NCI-H187 (cell line): ENCODE measurements at regions not wholly inside any gene's neighbourhood (a gene's known extent, or its start where the extent isn't known, plus 50 kb on each side); places are given as distances from the start of the nearest gene placed in this dataset.
A peak's percentile ranks its signal among the peaks of the same experiment; 100 is the strongest.
"Not testable (repeated sequence)": the region's sequence is repeated elsewhere in the genome, so short reads cannot be mapped to it uniquely, and the experiment has no call there.

Experiments used
- DNase-seq, 2 experiments: peaks; one replicate each; lab custom pipeline; 2025; lab: John Stamatoyannopoulos, UW

GRCh38 chr5:67639976-67640375 is 443.4 kb upstream of the CD180 start:
- no peak for DNase-seq

- DNase-seq = peak in 1 of 2 experiments; percentile 37
Measured at GRCh38 chr5:67639313-67639712, 442.7 kb upstream of the CD180 start.

GRCh38 chr5:67636850-67637524 is 440.4 kb upstream of the CD180 start:
- no peak for DNase-seq

- DNase-seq = no peak
Measured at GRCh38 chr5:67636091-67636490, 439.5 kb upstream of the CD180 start.

- not testable (repeated sequence) for DNase-seq
Measured at GRCh38 chr5:67627079-67627478, 430.5 kb upstream of the CD180 start.

GRCh38 chr5:67623078-67623477 is 426.5 kb upstream of the CD180 start:
- DNase-seq = no peak

- peak; percentile 22 to 47 for DNase-seq
Measured at GRCh38 chr5:67620424-67621397, 424.1 kb upstream of the CD180 start.

- no peak for DNase-seq
Measured at GRCh38 chr5:67619636-67620035, 423.0 kb upstream of the CD180 start.

GRCh38 chr5:67619235-67619634 is 422.6 kb upstream of the CD180 start:
- DNase-seq = no peak

- peak; percentile 17 to 26 for DNase-seq
Measured at GRCh38 chr5:67617051-67617450, 420.5 kb upstream of the CD180 start.

- no peak for DNase-seq
Measured at GRCh38 chr5:67612961-67613360, 416.4 kb upstream of the CD180 start.

GRCh38 chr5:67610186-67610912 is 413.8 kb upstream of the CD180 start:
- no peak for DNase-seq

GRCh38 chr5:67607958-67608357 is 411.4 kb upstream of the CD180 start:
- no peak for DNase-seq

- DNase-seq = no peak
Measured at GRCh38 chr5:67606586-67606947, 410.0 kb upstream of the CD180 start.

- DNase-seq = no peak
Measured at GRCh38 chr5:67605730-67606585, 409.4 kb upstream of the CD180 start.

- DNase-seq = no peak
Measured at GRCh38 chr5:67591491-67591890, 394.9 kb upstream of the CD180 start.

GRCh38 chr5:67588389-67588788 is 391.8 kb upstream of the CD180 start:
- DNase-seq = no peak

- DNase-seq = no peak
Measured at GRCh38 chr5:67581203-67581602, 384.6 kb upstream of the CD180 start.

GRCh38 chr5:67578011-67578410 is 381.4 kb upstream of the CD180 start:
- no peak for DNase-seq

- no peak for DNase-seq
Measured at GRCh38 chr5:67577424-67577823, 380.8 kb upstream of the CD180 start.

- no peak for DNase-seq
Measured at GRCh38 chr5:67576112-67576511, 379.5 kb upstream of the CD180 start.

GRCh38 chr5:67575087-67575486 is 378.5 kb upstream of the CD180 start:
- DNase-seq = no peak
